H1 (cell line): ENCODE measurements at regions not wholly inside any gene's neighbourhood (a gene's known extent, or its start where the extent isn't known, plus 50 kb on each side); places are given as distances from the start of the nearest gene placed in this dataset.

Experiments
- CTCF ChIA-PET: fragments of 300-600 bp; sonication (Branson Sonifier 250); formaldehyde crosslinking; loops from one replicate; lab custom pipeline; 2021; ENCODE audit not compliant: partially characterized antibody; lab: Charles Lee
- POLR2A ChIA-PET: fragments of 300-600 bp; sonication (Branson Sonifier 250); formaldehyde crosslinking; loops from one replicate; lab custom pipeline; 2021; ENCODE audit warnings: inconsistent platforms; ENCODE audit not compliant: partially characterized antibody; lab: Charles Lee
- DNase-seq, 2 experiments: peaks; one replicate each; pipeline versions ENCODE4 v3.0.0 to v3.0.0-alpha.2; 2010 to 2022; ENCODE audit warnings: low spot score in 2 of 2, low read depth in 1 of 2, mixed read lengths in 1 of 2
- FAIRE-seq: peaks from 2 replicates; lab custom pipeline; 2011; peaks lifted over from hg19 to GRCh38; lab: Jason Lieb, UNC
- H2AFZ ChIP-seq: 2 replicates; pipeline ENCODE4 v1.8.1; 2012; ENCODE audit warnings: low read length, inconsistent platforms
- H2AK5ac ChIP-seq: 2 replicates; pipeline ENCODE4 v1.6.1; 2013; ENCODE audit warnings: low read depth, low read length
- H2BK120ac ChIP-seq: replicated peaks from 2 replicates; pipeline ENCODE3; 2013; ENCODE audit warnings: low read depth, low read length, inconsistent platforms
- H2BK12ac ChIP-seq: 2 replicates; pipeline ENCODE4 v1.6.1; 2013; ENCODE audit warnings: low read depth, low read length
- H2BK15ac ChIP-seq: 2 replicates; pipeline ENCODE4 v1.6.1; 2013; ENCODE audit warnings: low read length
- H2BK20ac ChIP-seq: 2 replicates; pipeline ENCODE4 v1.6.1; 2013; ENCODE audit warnings: low read length
- H2BK5ac ChIP-seq: 2 replicates; pipeline ENCODE4 v1.6.1; 2013; ENCODE audit warnings: low read depth, low read length
- H3K14ac ChIP-seq: 2 replicates; pipeline ENCODE4 v1.6.1; 2013; ENCODE audit warnings: inconsistent platforms; ENCODE audit not compliant: insufficient read length
- H3K18ac ChIP-seq: 2 replicates; pipeline ENCODE4 v1.6.1; 2013; ENCODE audit warnings: low read length; ENCODE audit errors: extremely low read depth
- H3K23ac ChIP-seq: 2 replicates; pipeline ENCODE4 v1.6.1; 2013; ENCODE audit warnings: inconsistent platforms; ENCODE audit not compliant: insufficient read length
- H3K23me2 ChIP-seq: 2 replicates; pipeline ENCODE4 v1.6.1; 2013; ENCODE audit warnings: low read depth, low read length
- H3K27ac ChIP-seq: 2 replicates; pipeline ENCODE4 v1.6.1; 2011; ENCODE audit warnings: low read depth, low read length, inconsistent platforms
- H3K27me3 ChIP-seq, 4 experiments: replicated peaks in 1 of 4; 1 replicate in 1 of 4; 2 replicates in 3 of 4; pipeline versions ENCODE4 v1.6.1 to v1.8.1; 2011 to 2013; ENCODE audit warnings: low read length in 3 of 4, mild to moderate bottlenecking in 3 of 4, inconsistent platforms in 2 of 4, mixed read lengths in 2 of 4, moderate library complexity in 1 of 4; ENCODE audit not compliant: control insufficient read depth in 3 of 4, insufficient read depth in 3 of 4; ENCODE audit errors: extremely low read depth in 1 of 4
- H3K36me3 ChIP-seq, 4 experiments: 2 replicates each; pipeline versions ENCODE4 v1.6.1 to v1.8.1; 2011 to 2013; ENCODE audit warnings: mild to moderate bottlenecking in 4 of 4, low read length in 3 of 4, moderate library complexity in 2 of 4, control low read depth in 1 of 4, inconsistent platforms in 1 of 4; ENCODE audit not compliant: insufficient read depth in 4 of 4, control insufficient read depth in 2 of 4
- H3K4ac ChIP-seq: replicated peaks from 2 replicates; pipeline ENCODE3; 2013; ENCODE audit warnings: low read length, low read depth, mixed read lengths, inconsistent platforms; ENCODE audit not compliant: insufficient read length
- H3K4me1 ChIP-seq, 4 experiments: replicated peaks in 1 of 4; 1 replicate in 1 of 4; 2 replicates in 3 of 4; pipeline versions ENCODE4 v1.6.1 to v1.8.1; 2011 to 2013; ENCODE audit warnings: low read length in 3 of 4, inconsistent platforms in 2 of 4, mixed read lengths in 1 of 4; ENCODE audit not compliant: insufficient read depth in 4 of 4, control insufficient read depth in 3 of 4
- H3K4me2 ChIP-seq, 2 experiments: 2 replicates each; pipeline versions ENCODE4 v1.6.1 to v1.8.1; 2011 to 2013; ENCODE audit warnings: low read depth in 2 of 2, low read length in 2 of 2, control low read depth in 1 of 2, inconsistent platforms in 1 of 2, mild to moderate bottlenecking in 1 of 2; ENCODE audit not compliant: insufficient read depth in 1 of 2
- H3K4me3 ChIP-seq, 4 experiments: fragments of 200-600, 300-600 bp in 1 of 4; sonication (generic), shearing (Covaris generic), sonication (Bioruptor Twin) in 1 of 4; 2 replicates each; pipeline versions ENCODE4 v1.5.1 to v1.8.1; 2011 to 2016; ENCODE audit warnings: low read length in 4 of 4, low read depth in 3 of 4, control low read depth in 2 of 4, inconsistent platforms in 2 of 4, mild to moderate bottlenecking in 2 of 4, mixed read lengths in 1 of 4, moderate library complexity in 1 of 4; ENCODE audit not compliant: insufficient read depth in 2 of 4; ENCODE audit errors: extremely low read depth in 1 of 4
- H3K56ac ChIP-seq: replicated peaks from 2 replicates; pipeline ENCODE3; 2013; ENCODE audit warnings: low read depth, mild to moderate bottlenecking, mixed read lengths, low read length, inconsistent platforms; ENCODE audit not compliant: insufficient read length
- H3K79me1 ChIP-seq: 2 replicates; pipeline ENCODE4 v1.6.1; 2013; ENCODE audit warnings: low read depth, low read length, control low read depth
- H3K79me2 ChIP-seq, 2 experiments: 2 replicates each; pipeline versions ENCODE4 v1.6.1 to v1.8.1; 2012 to 2013; ENCODE audit warnings: low read length in 2 of 2, mild to moderate bottlenecking in 2 of 2, inconsistent platforms in 1 of 2; ENCODE audit not compliant: insufficient read depth in 2 of 2, control insufficient read depth in 1 of 2
- H3K9ac ChIP-seq, 4 experiments: replicated peaks in 1 of 4; 1 replicate in 1 of 4; 2 replicates in 3 of 4; pipeline versions ENCODE4 v1.6.1 to v1.8.1; 2011 to 2013; ENCODE audit warnings: low read depth in 3 of 4, low read length in 3 of 4, control low read depth in 2 of 4, mild to moderate bottlenecking in 2 of 4, moderate library complexity in 2 of 4, inconsistent platforms in 1 of 4; ENCODE audit errors: extremely low read depth in 1 of 4
- H3K9me3 ChIP-seq, 2 experiments: 2 replicates each; pipeline versions ENCODE4 v1.6.1 to v1.8.1; 2012 to 2013; ENCODE audit warnings: mild to moderate bottlenecking in 2 of 2, moderate library complexity in 2 of 2, control low read depth in 1 of 2, inconsistent platforms in 1 of 2, low read depth in 1 of 2, low read length in 1 of 2, mixed read lengths in 1 of 2; ENCODE audit not compliant: insufficient read depth in 2 of 2
- H4K20me1 ChIP-seq, 2 experiments: replicated peaks in 1 of 2; 2 replicates each; pipeline versions ENCODE3 to v1.8.1; 2011 to 2013; ENCODE audit warnings: inconsistent platforms in 2 of 2, low read length in 2 of 2, mild to moderate bottlenecking in 1 of 2; ENCODE audit not compliant: insufficient read depth in 2 of 2, control insufficient read depth in 1 of 2
- H4K5ac ChIP-seq: 2 replicates; pipeline ENCODE4 v1.6.1; 2013; ENCODE audit warnings: low read length, low read depth, mixed read lengths, inconsistent platforms; ENCODE audit not compliant: insufficient read length
- H4K8ac ChIP-seq: 2 replicates; pipeline ENCODE4 v1.8.0; 2013; ENCODE audit warnings: mild to moderate bottlenecking, moderate library complexity, low read length, inconsistent platforms; ENCODE audit not compliant: insufficient read depth; ENCODE audit errors: extremely low read depth
- H4K91ac ChIP-seq: replicated peaks from 2 replicates; pipeline ENCODE3; 2013; ENCODE audit warnings: low read length, mixed read lengths, inconsistent platforms; ENCODE audit not compliant: insufficient read length
- ASH2L ChIP-seq: fragments of 200-600, 300-600 bp; sonication (generic); IDR thresholded peaks from one replicate; pipeline ENCODE4 v1.7.1; 2017; ENCODE audit warnings: low read length
- SUZ12 ChIP-seq: fragments of 200-600 bp; sonication (generic); IDR thresholded peaks from 2 replicates; pipeline ENCODE4 v1.6.1; 2012; ENCODE audit warnings: mild to moderate bottlenecking, inconsistent platforms, low read length, moderate library complexity, mixed read lengths
- TEAD4 ChIP-seq: IDR thresholded peaks from 2 replicates; pipeline ENCODE4 v1.6.1; 2012; ENCODE audit warnings: low read depth, low read length, inconsistent platforms, mixed read lengths
- WGBS, 2 experiments: shearing (Covaris generic) in 1 of 2; methylation state at CpG; one replicate each; pipeline versions ENCODE4 v1.1.6 to v1.1.7; 2013 to 2015; ENCODE audit warnings: low lambda C conversion rate in 2 of 2, mixed read lengths in 2 of 2, inconsistent platforms in 1 of 2, low coverage in 1 of 2, missing lambda C conversion rate in 1 of 2; ENCODE audit not compliant: insufficient replicate concordance in 2 of 2, insufficient coverage in 1 of 2, insufficient read length in 1 of 2; ENCODE audit errors: extremely low coverage in 1 of 2, missing lambda C conversion rate in 1 of 2; 5-methylcytosine and 5-hydroxymethylcytosine counted together

DNA sequence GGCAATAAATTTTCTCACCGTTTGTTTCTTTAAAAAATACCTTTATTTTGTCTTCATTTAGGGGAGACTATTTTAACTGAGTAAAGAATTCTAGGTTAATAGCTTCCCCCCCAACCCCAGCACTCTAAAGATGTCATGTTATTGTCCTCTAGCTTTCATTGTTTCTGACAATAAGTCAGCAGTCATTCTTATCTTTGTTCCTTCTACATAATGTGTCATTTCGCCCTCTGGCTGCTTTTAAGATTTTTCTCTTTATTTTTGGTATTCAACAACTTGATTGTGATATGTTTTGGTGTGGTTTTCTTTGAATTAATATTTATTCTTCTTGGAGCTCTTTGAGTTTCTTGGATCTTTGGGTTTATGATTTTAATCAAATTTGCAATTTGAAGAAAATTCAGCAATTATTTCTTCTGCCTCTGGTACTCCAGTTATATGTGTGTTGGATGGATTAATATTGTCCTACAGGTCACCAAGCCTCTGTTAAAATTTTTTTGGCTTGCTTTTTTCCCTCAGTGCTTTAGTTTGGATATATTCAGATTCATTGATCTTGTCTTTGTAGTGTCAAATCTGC is 64.6 kb upstream of the ELN start:
- Histone ChIP-seq H3K4me2 (no peak overlapping the region), H3K9me3 (peaks cover 0 to 11% of the 10 kb centered on the region in 2 experiments; a peak in 3 of 4 replicates), H4K8ac (no peak overlapping the region), H2BK120ac (no peak overlapping the region), H4K91ac (no peak overlapping the region), H3K4me1 (no peaks in the 10 kb centered on the region), H3K4ac (no peak overlapping the region), H2AFZ (no peak overlapping the region), H3K79me1 (no peaks in the 10 kb centered on the region), H2BK5ac (no peak overlapping the region), H3K18ac (no peak overlapping the region), H3K79me2 (no peaks in the 10 kb centered on the region), H4K20me1 (no peaks in the 10 kb centered on the region), H3K56ac (no peak overlapping the region), H2AK5ac (no peak overlapping the region), H3K4me3 (no peak overlapping the region), H3K27me3 (no peaks in the 10 kb centered on the region), H3K14ac (no peak overlapping the region), H3K23me2 (peaks cover 4% of the 10 kb centered on the region; the same call in 1 of the 2 replicates), H2BK15ac (no peak overlapping the region), H2BK20ac (no peak overlapping the region), H3K9ac (no peak overlapping the region), H3K36me3 (no peaks in the 10 kb centered on the region), H3K27ac (no peak overlapping the region), H2BK12ac (no peak overlapping the region), H4K5ac (no peak overlapping the region), H3K23ac (no peak overlapping the region)
- 84% methylated on average over 2 of the region's 2 CpGs; no CpG with 5 or more reads in 1 of the 2 experiments for WGBS, 2 experiments
- ChIA-PET CTCF (interaction anchor here (0.8 kb wide), 1 partner anchor 8 kb away, joined by 3 read pairs; no protein-coding TSS in a partner anchor), POLR2A (interaction anchor here (0.9 kb wide), 1 partner anchor 67 kb away, joined by 4 read pairs; no protein-coding TSS in a partner anchor)
- FAIRE-seq (no peak), DNase-seq (no peak)
- TF ChIP-seq TEAD4, result no peak
- TF ChIP-seq SUZ12, result no peak
- no peak for TF ChIP-seq ASH2L
